Colonic mucosa (tissue), 4 donors: ENCODE measurements at regions not wholly inside any gene's neighbourhood (a gene's known extent, or its start where the extent isn't known, plus 50 kb on each side); places are given as distances from the start of the nearest gene placed in this dataset.

ENCODE experiments used
- DNase-seq: peaks from one replicate; pipeline ENCODE4 v3.0.0-alpha.2; 2020
- H3K27ac ChIP-seq: fragments of 200-600 bp; one replicate; pipeline ENCODE4 v1.8.0; 2021
- H3K27me3 ChIP-seq: fragments of 200-600 bp; one replicate; pipeline ENCODE4 v1.8.0; 2021
- H3K36me3 ChIP-seq: fragments of 200-600 bp; one replicate; pipeline ENCODE4 v1.8.0; 2021
- H3K4me1 ChIP-seq: fragments of 200-600 bp; one replicate; pipeline ENCODE4 v1.8.0; 2021; ENCODE audit warnings: mild to moderate bottlenecking
- H3K4me3 ChIP-seq: fragments of 200-600 bp; one replicate; pipeline ENCODE4 v1.8.0; 2021
- H3K9ac ChIP-seq, 2 donors: one replicate each; pipeline ENCODE4 v1.7.0; 2013; ENCODE audit warnings: control low read depth in 2 of 2, low read depth in 2 of 2, low read length in 2 of 2
- H3K9me3 ChIP-seq: fragments of 200-600 bp; one replicate; pipeline ENCODE4 v1.8.0; 2021
- intact Hi-C: fragments of 100-400 bp; cut with DNase I; formaldehyde crosslinking; loops from one replicate; pipeline ENCODE4 v1.14.1; 2022
- TF ChIP-seq, protein P1 (sequence below): fragments of 200-600 bp; IDR thresholded peaks from one replicate; pipeline ENCODE4 v1.8.0; 2022; ENCODE audit warnings: antibody characterized with exemption, mild to moderate bottlenecking
- donor health status: healthy.
- donor health status: DM: no; HTN: no; CAD: no.
- donor health status: DM: no; HTN: no; CAD: no.

GRCh38 chr2:138239902-138240491, 261.6 kb upstream of the SPOPL start:
- no peak for DNase-seq
- intact Hi-C loops, result no loop called here
- Histone ChIP-seq H3K4me1 (no peaks in the 10 kb centered on the region), H3K27ac (no peak overlapping the region), H3K36me3 (no peaks in the 10 kb centered on the region), H3K4me3 (no peak overlapping the region), H3K9me3 (no peaks in the 10 kb centered on the region), H3K27me3 (no peaks in the 10 kb centered on the region), H3K9ac (no peak overlapping the region)
- TF ChIP-seq, protein P1, sequence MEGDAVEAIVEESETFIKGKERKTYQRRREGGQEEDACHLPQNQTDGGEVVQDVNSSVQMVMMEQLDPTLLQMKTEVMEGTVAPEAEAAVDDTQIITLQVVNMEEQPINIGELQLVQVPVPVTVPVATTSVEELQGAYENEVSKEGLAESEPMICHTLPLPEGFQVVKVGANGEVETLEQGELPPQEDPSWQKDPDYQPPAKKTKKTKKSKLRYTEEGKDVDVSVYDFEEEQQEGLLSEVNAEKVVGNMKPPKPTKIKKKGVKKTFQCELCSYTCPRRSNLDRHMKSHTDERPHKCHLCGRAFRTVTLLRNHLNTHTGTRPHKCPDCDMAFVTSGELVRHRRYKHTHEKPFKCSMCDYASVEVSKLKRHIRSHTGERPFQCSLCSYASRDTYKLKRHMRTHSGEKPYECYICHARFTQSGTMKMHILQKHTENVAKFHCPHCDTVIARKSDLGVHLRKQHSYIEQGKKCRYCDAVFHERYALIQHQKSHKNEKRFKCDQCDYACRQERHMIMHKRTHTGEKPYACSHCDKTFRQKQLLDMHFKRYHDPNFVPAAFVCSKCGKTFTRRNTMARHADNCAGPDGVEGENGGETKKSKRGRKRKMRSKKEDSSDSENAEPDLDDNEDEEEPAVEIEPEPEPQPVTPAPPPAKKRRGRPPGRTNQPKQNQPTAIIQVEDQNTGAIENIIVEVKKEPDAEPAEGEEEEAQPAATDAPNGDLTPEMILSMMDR, result no peak

- Histone ChIP-seq H3K27me3 (no peaks in the 10 kb centered on the region), H3K9ac (no peak overlapping the region), H3K36me3 (no peaks in the 10 kb centered on the region), H3K4me1 (no peaks in the 10 kb centered on the region), H3K4me3 (no peak overlapping the region), H3K9me3 (no peaks in the 10 kb centered on the region), H3K27ac (no peak overlapping the region)
- intact Hi-C loops, result no loop called here
- TF ChIP-seq, protein P1, result no peak
- no peak for DNase-seq
Measured at GRCh38 chr2:138243372-138243771, 258.2 kb upstream of the SPOPL start.

GRCh38 chr2:138244501-138244925, 257.1 kb upstream of the SPOPL start:
- TF ChIP-seq, protein P1, result no peak
- Histone ChIP-seq H3K9ac (no peak overlapping the region), H3K4me3 (no peak overlapping the region), H3K27me3 (no peaks in the 10 kb centered on the region), H3K36me3 (no peaks in the 10 kb centered on the region), H3K4me1 (no peaks in the 10 kb centered on the region), H3K27ac (peak overlapping the region; percentile 50), H3K9me3 (no peaks in the 10 kb centered on the region)
- intact Hi-C loops, result no loop called here
- peak; percentile 35 for DNase-seq

GRCh38 chr2:138245310-138245709, 256.3 kb upstream of the SPOPL start:
- peak overlapping the region; percentile 50 for H3K27ac ChIP-seq
- no peaks in the 10 kb centered on the region for H3K4me1 ChIP-seq
- DNase-seq, result no peak
- H3K4me3 ChIP-seq, result no peak overlapping the region
- intact Hi-C loops, result no loop called here
- no peaks in the 10 kb centered on the region for H3K9me3 ChIP-seq
- TF ChIP-seq, protein P1, result no peak
- H3K27me3 ChIP-seq, result no peaks in the 10 kb centered on the region
- H3K9ac ChIP-seq, result peak overlapping the region in 1 of 2 donors; percentile 46
- H3K36me3 ChIP-seq, result no peaks in the 10 kb centered on the region

DNA sequence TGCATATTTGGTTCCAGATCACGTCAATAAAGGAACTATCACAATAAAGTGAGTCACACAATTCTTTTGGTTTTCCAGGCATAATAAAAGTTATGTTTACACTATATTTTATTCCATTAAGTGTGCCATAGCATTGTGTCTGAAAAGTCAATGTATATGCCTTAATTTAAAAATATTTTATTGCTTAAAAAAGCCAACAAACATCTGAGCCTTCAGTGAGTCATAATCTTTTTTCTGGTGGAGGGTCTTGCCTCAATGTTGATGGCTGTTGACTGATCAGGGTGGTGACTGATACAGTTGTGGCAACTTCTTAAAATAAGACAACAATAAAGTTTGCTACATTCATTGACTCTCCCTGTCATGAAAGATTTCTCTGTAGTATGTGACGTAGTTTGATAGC, 254.3 kb upstream of the SPOPL start:
- Histone ChIP-seq H3K27me3 (no peaks in the 10 kb centered on the region), H3K27ac (no peak overlapping the region), H3K9ac (no peak overlapping the region), H3K9me3 (no peaks in the 10 kb centered on the region), H3K4me3 (no peak overlapping the region), H3K36me3 (no peaks in the 10 kb centered on the region), H3K4me1 (no peaks in the 10 kb centered on the region)
- intact Hi-C loops, result no loop called here
- TF ChIP-seq, protein P1, result no peak
- no peak for DNase-seq
